ENCODE measurements at regions not wholly inside any gene's neighbourhood (a gene's known extent, or its start where the extent isn't known, plus 50 kb on each side); places are given as distances from the start of the nearest gene placed in this dataset.

DNA sequence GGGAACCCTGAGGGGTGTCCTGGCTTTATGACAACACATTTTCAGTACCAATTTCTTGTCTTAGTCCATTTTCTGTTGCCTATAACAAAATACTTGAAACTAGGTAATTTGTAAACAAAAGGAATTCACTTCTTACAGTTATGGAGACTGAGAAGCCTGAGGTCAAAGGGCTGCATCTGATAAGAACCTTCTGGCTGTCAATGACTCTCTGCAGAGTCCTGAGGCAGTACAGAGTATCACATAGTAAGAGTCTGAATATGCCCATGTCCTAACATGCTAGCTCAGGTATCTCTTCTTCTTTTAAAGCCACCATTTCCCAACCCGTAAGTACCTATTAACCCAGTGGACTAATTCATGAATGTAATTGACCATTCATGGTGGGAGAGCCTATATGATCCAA, 1458.6 kb upstream of the EYS start:
- H3K36me3 ChIP-seq = no peaks in the 10 kb centered on the region
- H3K4me3 ChIP-seq (ENCODE audit: low read depth, low read length) = no peak overlapping the region
- H3K27ac ChIP-seq = no peak overlapping the region
- H3K27me3 ChIP-seq (ENCODE audit: insufficient read depth, low read depth, severe bottlenecking) = no peaks in the 10 kb centered on the region
- TF ChIP-seq, protein P1, sequence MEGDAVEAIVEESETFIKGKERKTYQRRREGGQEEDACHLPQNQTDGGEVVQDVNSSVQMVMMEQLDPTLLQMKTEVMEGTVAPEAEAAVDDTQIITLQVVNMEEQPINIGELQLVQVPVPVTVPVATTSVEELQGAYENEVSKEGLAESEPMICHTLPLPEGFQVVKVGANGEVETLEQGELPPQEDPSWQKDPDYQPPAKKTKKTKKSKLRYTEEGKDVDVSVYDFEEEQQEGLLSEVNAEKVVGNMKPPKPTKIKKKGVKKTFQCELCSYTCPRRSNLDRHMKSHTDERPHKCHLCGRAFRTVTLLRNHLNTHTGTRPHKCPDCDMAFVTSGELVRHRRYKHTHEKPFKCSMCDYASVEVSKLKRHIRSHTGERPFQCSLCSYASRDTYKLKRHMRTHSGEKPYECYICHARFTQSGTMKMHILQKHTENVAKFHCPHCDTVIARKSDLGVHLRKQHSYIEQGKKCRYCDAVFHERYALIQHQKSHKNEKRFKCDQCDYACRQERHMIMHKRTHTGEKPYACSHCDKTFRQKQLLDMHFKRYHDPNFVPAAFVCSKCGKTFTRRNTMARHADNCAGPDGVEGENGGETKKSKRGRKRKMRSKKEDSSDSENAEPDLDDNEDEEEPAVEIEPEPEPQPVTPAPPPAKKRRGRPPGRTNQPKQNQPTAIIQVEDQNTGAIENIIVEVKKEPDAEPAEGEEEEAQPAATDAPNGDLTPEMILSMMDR (IDR thresholded peaks at IDR 0.05; ENCODE audit: low read depth, low read length) = no peak
- DNase-seq = no peak
- peaks cover 9% of the 10 kb centered on the region for H3K9me3 ChIP-seq (ENCODE audit: severe bottlenecking)

GRCh38 chr6:67160820-67161219, 1453.8 kb upstream of the EYS start:
- TF ChIP-seq, protein P1 (IDR thresholded peaks at IDR 0.05; ENCODE audit: low read depth, low read length) = no peak
- Histone ChIP-seq H3K36me3 (no peaks in the 10 kb centered on the region), H3K27me3 (ENCODE audit: insufficient read depth, low read depth, severe bottlenecking) (no peaks in the 10 kb centered on the region), H3K9me3 (ENCODE audit: severe bottlenecking) (peaks cover 10% of the 10 kb centered on the region), H3K4me3 (ENCODE audit: low read depth, low read length) (no peak overlapping the region), H3K27ac (no peak overlapping the region)
- DNase-seq = no peak

DNA sequence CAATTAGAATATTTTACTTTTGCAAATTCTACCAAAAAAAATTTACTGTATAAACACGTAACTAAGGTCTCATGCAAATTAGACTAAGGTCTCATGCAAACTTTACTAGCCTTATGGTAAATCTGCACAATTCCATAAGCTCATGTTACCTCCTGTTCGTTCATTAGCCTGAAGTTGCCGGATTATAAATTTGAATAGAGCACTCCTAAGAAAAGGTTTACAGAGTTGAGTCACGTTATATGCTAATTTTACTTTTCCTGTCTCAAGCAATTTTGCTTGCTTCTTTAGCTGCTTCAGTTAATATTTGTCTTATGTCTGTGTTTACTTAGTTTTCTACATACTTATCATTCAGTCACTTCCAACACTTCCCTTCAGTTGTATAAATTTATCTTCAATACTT, 1434.0 kb upstream of the EYS start:
- no peak overlapping the region for H3K4me3 ChIP-seq (ENCODE audit: low read depth, low read length)
- H3K27ac ChIP-seq = no peak overlapping the region
- DNase-seq = no peak
- no peaks in the 10 kb centered on the region for H3K36me3 ChIP-seq
- TF ChIP-seq, protein P1 (IDR thresholded peaks at IDR 0.05; ENCODE audit: low read depth, low read length) = no peak
- no peaks in the 10 kb centered on the region for H3K9me3 ChIP-seq (ENCODE audit: severe bottlenecking)
- H3K27me3 ChIP-seq (ENCODE audit: insufficient read depth, low read depth, severe bottlenecking) = no peaks in the 10 kb centered on the region

GRCh38 chr6:67133973-67134372, 1426.9 kb upstream of the EYS start:
- TF ChIP-seq, protein P1 (IDR thresholded peaks at IDR 0.05; ENCODE audit: low read depth, low read length) = no peak
- Histone ChIP-seq H3K27ac (no peak overlapping the region), H3K36me3 (no peaks in the 10 kb centered on the region), H3K27me3 (ENCODE audit: insufficient read depth, low read depth, severe bottlenecking) (no peaks in the 10 kb centered on the region), H3K4me3 (ENCODE audit: low read depth, low read length) (no peak overlapping the region), H3K9me3 (ENCODE audit: severe bottlenecking) (no peaks in the 10 kb centered on the region)
- no peak for DNase-seq

DNA sequence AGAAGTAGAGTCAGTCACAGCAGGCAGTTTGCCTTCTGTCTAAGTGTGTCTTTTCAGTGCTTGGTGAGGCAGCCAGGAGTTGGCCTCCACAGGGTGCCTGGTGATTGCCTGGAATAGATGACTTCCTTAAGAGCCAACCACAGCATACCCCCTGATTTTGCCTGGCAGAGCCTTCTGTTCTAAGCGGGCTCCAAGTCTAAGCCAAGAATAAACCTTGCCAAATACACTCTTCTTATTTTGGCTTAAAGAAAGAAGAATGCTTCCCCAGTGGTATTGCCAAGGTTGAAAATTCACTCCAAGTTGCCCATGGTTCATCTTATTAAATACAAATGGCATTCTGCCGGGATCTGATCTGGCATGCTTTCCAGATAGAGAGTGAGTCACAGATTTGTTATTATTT, 1424.8 kb upstream of the EYS start:
- Histone ChIP-seq H3K36me3 (no peaks in the 10 kb centered on the region), H3K27ac (no peak overlapping the region), H3K4me3 (ENCODE audit: low read depth, low read length) (no peak overlapping the region), H3K9me3 (ENCODE audit: severe bottlenecking) (no peaks in the 10 kb centered on the region), H3K27me3 (ENCODE audit: insufficient read depth, low read depth, severe bottlenecking) (no peaks in the 10 kb centered on the region)
- no peak for DNase-seq
- TF ChIP-seq, protein P1 (IDR thresholded peaks at IDR 0.05; ENCODE audit: low read depth, low read length) = no peak

- no peak overlapping the region for H3K4me3 ChIP-seq (ENCODE audit: low read depth, low read length)
- no peaks in the 10 kb centered on the region for H3K27me3 ChIP-seq (ENCODE audit: insufficient read depth, low read depth, severe bottlenecking)
- H3K27ac ChIP-seq = no peak overlapping the region
- DNase-seq = peak; percentile 21
- TF ChIP-seq, protein P1 (IDR thresholded peaks at IDR 0.05; ENCODE audit: low read depth, low read length) = 0 out of 2 replicates have a peak, but pooled peaks have one; percentile 3
- no peaks in the 10 kb centered on the region for H3K9me3 ChIP-seq (ENCODE audit: severe bottlenecking)
- no peaks in the 10 kb centered on the region for H3K36me3 ChIP-seq
Measured at GRCh38 chr6:67129780-67130179, 1422.8 kb upstream of the EYS start.
